Neural crest cell (in vitro differentiated cells): ENCODE measurements at regions not wholly inside any gene's neighbourhood (a gene's known extent, or its start where the extent isn't known, plus 50 kb on each side); places are given as distances from the start of the nearest gene placed in this dataset.
"Not testable (repeated sequence)": the region's sequence is repeated elsewhere in the genome, so short reads cannot be mapped to it uniquely, and the experiment has no call there.

Experiments
- DNase-seq: peaks from one replicate; pipeline ENCODE4 v3.0.0; 2021; ENCODE audit warnings: low read depth, mixed read lengths, low spot score
- H3K27ac Mint-ChIP-seq: one replicate; pipeline ENCODE4 v1.8.0; 2021; ENCODE audit warnings: mild to moderate bottlenecking, mixed read lengths; ENCODE audit not compliant: unreplicated experiment
- H3K27me3 Mint-ChIP-seq: 2 replicates; pipeline ENCODE4 v1.8.0; 2021; ENCODE audit warnings: low read depth, mild to moderate bottlenecking, mixed read lengths
- H3K36me3 Mint-ChIP-seq: 2 replicates; pipeline ENCODE4 v1.8.0; 2021; ENCODE audit warnings: low read depth, mild to moderate bottlenecking, mixed read lengths
- H3K4me1 Mint-ChIP-seq: 2 replicates; pipeline ENCODE4 v1.8.0; 2021; ENCODE audit warnings: mixed read lengths
- H3K4me3 Mint-ChIP-seq: one replicate; pipeline ENCODE4 v1.8.0; 2021; ENCODE audit warnings: mild to moderate bottlenecking, mixed read lengths
- H3K9me3 Mint-ChIP-seq: 2 replicates; pipeline ENCODE4 v1.8.0; 2021; ENCODE audit warnings: mixed read lengths
- CTCF ChIP-seq: fragments of 200-600 bp; sonication (generic); conservative IDR thresholded peaks from 2 replicates; pipeline ENCODE4 v1.5.0; 2021; ENCODE audit warnings: antibody characterized with exemption, mild to moderate bottlenecking

DNA sequence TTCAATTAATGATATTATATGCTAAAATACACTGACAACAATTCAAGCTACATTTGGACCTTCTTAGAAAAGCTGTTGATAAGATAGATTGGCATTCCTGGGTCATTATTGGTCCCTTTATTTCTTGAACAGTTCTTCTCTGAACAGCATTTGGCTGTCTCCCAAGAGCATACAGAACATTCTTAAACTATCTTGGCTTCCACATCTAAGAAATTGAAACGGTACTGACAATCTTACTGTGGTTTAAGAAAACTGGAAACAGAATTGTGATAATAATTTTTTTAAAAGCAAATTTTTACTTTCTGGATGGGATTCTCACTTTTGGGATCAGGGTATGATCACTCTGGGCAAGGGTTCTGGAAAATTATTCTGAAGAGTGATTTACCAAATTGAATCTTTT is 161.7 kb upstream of the ZNF385D start:
- no peaks in the 10 kb centered on the region for H3K36me3 Mint-ChIP-seq
- no peak overlapping the region for H3K4me3 Mint-ChIP-seq
- H3K27me3 Mint-ChIP-seq = no peaks in the 10 kb centered on the region
- DNase-seq = no peak
- H3K4me1 Mint-ChIP-seq = peaks cover 7% of the 10 kb centered on the region
- no peak overlapping the region for H3K27ac Mint-ChIP-seq
- no peak for TF ChIP-seq CTCF
- H3K9me3 Mint-ChIP-seq = no peaks in the 10 kb centered on the region

- Mint-ChIP-seq H3K36me3 (no peaks in the 10 kb centered on the region), H3K27me3 (no peaks in the 10 kb centered on the region), H3K9me3 (no peaks in the 10 kb centered on the region), H3K27ac (no peak overlapping the region), H3K4me1 (peaks cover 7% of the 10 kb centered on the region), H3K4me3 (no peak overlapping the region)
- DNase-seq = no peak
- no peak for TF ChIP-seq CTCF
These were observed 162.8 kb upstream of the ZNF385D start for GRCh38 chr3:21913791-21914190.

DNA sequence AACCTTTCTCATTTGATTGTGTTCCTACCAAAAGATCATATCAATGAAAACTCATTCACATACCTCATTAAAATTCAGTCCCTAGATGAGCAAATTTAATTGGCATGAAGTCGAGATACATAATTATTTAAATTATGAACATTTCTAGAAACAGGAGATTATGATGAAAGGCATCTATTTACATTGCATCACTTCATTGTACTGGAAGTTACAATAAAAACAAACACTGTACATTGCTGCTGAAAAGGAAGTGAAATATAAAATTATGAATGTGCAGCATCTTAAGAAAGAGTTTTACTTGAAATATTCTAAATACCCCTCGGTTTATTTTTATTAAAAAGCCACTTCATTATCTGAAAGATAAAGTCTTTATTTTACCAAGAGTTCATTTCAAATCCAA is 163.4 kb upstream of the ZNF385D start:
- Mint-ChIP-seq H3K36me3 (no peaks in the 10 kb centered on the region), H3K9me3 (no peaks in the 10 kb centered on the region), H3K4me3 (no peak overlapping the region), H3K4me1 (peaks cover 7% of the 10 kb centered on the region), H3K27me3 (no peaks in the 10 kb centered on the region), H3K27ac (no peak overlapping the region)
- no peak for TF ChIP-seq CTCF
- no peak for DNase-seq

- DNase-seq = no peak
- TF ChIP-seq CTCF = no peak
- H3K27ac Mint-ChIP-seq = no peak overlapping the region
These were observed 168.4 kb upstream of the ZNF385D start for GRCh38 chr3:21919383-21919782.

DNA sequence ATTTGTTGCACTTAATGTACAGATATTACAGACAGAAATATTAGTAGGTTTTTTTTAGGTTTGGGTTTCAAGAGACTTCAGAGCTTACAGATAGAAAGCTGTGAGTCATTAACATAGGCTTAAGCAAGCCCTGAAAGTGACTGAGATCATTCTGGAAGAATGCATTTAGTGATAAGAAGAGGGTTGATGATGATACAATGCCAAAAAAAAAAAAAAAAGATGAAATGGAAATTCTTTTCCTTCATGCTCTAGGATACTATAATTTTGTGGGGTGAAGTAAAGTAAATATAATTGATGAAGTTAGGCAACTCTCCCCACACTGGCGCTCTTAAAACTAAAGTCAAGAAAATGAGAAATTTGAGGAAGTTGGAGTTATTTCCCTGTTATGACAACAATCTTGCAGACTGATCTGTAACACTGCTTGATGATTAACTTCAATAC is 169.4 kb upstream of the ZNF385D start:
- Mint-ChIP-seq H3K9me3 (peaks cover 5% of the 10 kb centered on the region), H3K36me3 (no peaks in the 10 kb centered on the region), H3K4me3 (no peak overlapping the region), H3K27ac (no peak overlapping the region), H3K4me1 (no peaks in the 10 kb centered on the region), H3K27me3 (no peaks in the 10 kb centered on the region)
- no peak for TF ChIP-seq CTCF
- no peak for DNase-seq

More at GRCh38 chr3:21919383-21919782, 168.4 kb upstream of the ZNF385D start:
- Mint-ChIP-seq H3K9me3 (peaks cover 5% of the 10 kb centered on the region), H3K36me3 (no peaks in the 10 kb centered on the region), H3K4me3 (no peak overlapping the region), H3K27me3 (no peaks in the 10 kb centered on the region), H3K4me1 (no peaks in the 10 kb centered on the region)

DNA sequence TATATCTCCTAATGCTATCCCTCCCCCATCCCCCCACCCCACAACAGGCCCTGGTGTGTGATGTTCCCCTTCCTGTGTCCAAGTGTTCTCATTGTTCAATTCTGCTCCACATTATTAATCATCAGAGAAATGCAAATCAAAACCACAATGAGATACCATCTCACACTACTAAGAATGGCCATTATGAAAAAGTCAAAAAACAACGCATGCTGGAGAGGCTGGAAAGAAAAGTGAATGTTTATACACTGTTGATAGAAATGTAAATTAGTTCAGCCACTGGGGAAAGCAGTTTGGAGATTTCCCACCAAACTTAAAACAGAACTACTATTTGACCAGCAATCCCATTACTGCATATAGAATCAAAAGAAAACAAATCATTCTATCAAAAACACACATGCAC is 172.1 kb upstream of the ZNF385D start:
- not testable (repeated sequence) for H3K4me1 Mint-ChIP-seq, H3K27me3 Mint-ChIP-seq, DNase-seq, H3K4me3 Mint-ChIP-seq, H3K9me3 Mint-ChIP-seq, H3K27ac Mint-ChIP-seq, H3K36me3 Mint-ChIP-seq
